ENCODE measurements at regions not wholly inside any gene's neighbourhood (a gene's known extent, or its start where the extent isn't known, plus 50 kb on each side); places are given as distances from the start of the nearest gene placed in this dataset.
"Not testable (repeated sequence)": the region's sequence is repeated elsewhere in the genome, so short reads cannot be mapped to it uniquely, and the experiment has no call there.

DNA sequence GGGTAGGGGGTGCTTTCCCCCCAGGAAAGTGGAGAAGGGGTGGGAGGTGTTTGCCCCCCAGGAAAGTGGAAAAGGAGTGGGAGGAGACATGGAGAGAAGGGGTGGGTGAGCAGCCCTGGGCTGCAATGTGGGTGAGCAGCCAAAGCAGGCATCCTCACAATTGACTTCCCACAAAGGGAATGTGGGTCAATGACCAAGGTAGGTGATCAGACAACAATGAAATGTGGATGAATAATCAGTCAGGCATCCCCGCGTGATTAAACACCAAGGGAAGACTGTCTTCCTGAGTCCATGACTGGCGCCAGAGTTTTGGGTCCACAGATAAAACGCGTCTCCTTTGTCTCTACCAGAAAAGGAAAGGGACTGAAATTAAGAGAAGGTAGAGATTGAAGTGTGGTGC is 558.8 kb downstream of the ADGRL2 start:
- not testable (repeated sequence) for DNase-seq (ENCODE audit: low read depth)

- DNase-seq (ENCODE audit: low read depth), result not testable (repeated sequence)
Measured at GRCh38 chr1:82358706-82359105, 558.0 kb downstream of the ADGRL2 start.

DNA sequence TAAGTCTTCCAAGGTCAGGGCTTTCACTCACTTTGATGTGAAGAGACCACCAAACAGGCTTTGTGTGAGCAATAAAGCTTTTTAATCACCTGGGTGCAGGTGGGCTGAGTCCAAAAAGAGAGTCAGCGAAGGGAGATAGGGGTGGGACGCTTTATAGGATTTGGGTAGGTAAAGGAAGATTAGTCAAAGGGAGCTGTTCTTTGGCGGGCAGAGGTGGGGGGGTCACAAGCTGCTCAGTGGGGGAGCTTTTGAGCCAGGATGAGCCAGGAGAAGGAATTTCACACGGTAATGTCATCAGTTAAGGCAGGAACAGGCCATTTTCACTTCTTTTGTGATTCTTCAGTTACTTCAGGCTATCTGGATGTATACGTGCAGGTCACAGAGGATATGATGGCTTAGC is 553.8 kb downstream of the ADGRL2 start:
- DNase-seq (ENCODE audit: low read depth), result not testable (repeated sequence)

DNA sequence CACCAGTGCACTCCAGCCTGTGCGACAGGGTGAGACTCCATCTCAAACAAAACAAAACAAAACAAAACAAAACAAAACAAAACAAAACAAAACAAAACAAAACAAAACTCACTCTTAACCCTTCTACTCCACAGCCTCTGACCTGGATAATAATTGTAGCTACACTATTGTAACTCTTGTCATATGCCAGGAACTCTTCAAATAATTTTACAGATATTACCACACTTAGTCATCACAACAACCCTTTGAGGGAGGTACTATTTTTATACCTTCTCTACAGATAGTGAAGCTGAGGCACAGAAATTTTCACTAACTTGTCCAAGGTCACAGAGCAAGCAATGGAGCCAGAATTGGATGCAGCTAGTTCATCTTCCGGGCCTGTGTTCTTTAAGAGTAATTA is 547.8 kb downstream of the ADGRL2 start:
- DNase-seq (ENCODE audit: low read depth), result no peak

DNA sequence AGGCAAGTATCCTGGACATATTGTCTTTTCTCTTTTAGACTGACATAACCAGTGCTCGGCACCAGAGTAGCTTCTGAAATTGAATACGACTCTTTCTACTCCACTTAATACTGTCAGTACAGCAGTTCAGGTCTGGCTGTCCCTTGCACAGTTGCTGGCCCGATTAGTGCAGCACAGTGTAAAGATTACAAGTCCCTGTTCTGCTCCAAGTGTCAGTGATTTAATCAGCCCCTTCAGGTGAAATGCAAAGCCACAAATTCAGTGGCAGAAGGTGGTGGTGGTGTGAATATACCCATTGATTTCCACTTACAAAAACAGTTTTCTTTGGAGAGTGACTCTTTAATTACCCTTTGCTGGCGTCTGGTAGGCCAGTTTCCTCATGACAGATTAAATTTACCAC is 545.4 kb downstream of the ADGRL2 start:
- DNase-seq (ENCODE audit: low read depth), result no peak

GRCh38 chr1:82343381-82343780 is 542.6 kb downstream of the ADGRL2 start:
- DNase-seq (ENCODE audit: low read depth), result no peak

DNA sequence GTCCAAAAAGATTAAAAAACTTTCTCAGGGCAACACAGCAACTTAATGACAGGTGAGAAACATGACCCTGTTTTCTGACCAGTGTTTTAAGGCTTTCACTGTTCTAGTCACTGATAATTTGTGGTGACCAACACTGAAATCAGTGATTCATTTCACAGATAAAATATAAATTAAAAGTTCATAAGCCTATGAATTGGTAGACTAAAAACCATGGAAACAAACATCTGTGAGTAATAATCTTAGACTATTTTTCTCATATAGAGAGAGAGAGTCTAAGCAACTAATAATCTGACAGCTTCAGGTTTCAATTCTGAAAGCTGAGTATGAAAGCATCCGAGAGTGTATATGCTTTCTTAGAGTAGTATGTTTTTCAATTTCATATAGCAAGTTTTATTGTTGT is 536.9 kb downstream of the ADGRL2 start:
- no peak for DNase-seq (ENCODE audit: low read depth)

GRCh38 chr1:82330330-82330729 is 529.6 kb downstream of the ADGRL2 start:
- DNase-seq (ENCODE audit: low read depth), result no peak

- DNase-seq (ENCODE audit: low read depth), result no peak
Measured at GRCh38 chr1:82329226-82329625, 528.5 kb downstream of the ADGRL2 start.

GRCh38 chr1:82323144-82323841 is 522.6 kb downstream of the ADGRL2 start:
- no peak for DNase-seq (ENCODE audit: low read depth)

GRCh38 chr1:82321794-82322193 is 521.1 kb downstream of the ADGRL2 start:
- DNase-seq (ENCODE audit: low read depth), result no peak

DNA sequence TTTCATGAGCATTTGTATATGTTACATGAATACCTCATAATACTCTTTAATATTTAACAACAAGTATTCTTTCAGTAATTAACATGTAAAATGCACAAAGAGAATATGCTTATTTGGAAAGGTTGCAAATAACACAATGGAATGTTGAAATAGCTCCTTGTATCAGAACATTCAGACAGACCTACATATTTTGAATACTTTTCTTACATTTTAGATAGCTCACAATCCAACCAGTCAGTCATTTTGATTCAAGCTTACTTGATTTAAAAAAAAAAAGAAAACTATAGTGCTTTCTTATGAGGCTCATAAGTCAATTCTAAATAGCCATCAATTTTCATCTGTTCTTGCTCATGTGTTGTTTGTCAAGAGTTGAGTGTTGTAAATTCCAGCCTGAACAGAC is 518.8 kb downstream of the ADGRL2 start:
- DNase-seq (ENCODE audit: low read depth), result no peak

DNA sequence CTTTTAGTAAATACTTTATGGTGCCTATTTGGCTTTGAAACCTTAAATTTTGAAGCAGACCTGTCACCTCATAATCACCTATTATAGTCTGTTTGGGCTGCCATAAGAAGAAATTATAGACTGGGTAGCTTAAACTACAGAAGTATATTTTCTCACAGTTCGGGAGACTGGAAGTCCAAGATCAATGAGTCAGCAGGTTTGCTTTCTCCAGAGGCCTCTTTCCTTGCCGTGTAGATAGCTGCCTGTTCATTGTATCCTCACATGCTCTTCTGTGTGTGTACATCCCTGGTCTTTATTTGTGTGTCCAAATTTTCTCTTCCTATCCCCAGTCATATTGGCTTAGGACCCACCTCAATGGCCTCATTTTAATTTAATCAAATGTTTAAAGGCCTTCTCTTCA is 518.2 kb downstream of the ADGRL2 start:
- DNase-seq (ENCODE audit: low read depth), result no peak

GRCh38 chr1:82318265-82318664 is 517.5 kb downstream of the ADGRL2 start:
- no peak for DNase-seq (ENCODE audit: low read depth)

DNA sequence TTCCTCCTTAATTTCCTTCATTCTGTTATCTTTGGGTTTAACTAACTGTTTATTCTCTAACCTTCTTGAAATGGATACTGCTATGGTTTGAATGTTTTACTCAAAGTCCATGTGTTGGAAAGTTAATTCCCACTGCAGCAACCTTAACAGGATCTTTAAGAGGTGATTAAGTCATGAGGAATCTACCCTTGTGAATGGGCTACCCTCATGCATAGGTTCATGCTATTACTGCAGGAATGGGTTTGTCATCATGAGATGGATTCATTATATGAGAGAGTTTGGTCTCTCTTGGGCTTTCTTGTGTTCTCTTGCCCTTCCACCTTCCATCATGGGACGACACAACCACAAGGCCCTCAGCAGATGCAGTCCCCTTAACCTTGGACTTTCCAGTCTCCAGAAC is 516.9 kb downstream of the ADGRL2 start:
- no peak for DNase-seq (ENCODE audit: low read depth)

DNA sequence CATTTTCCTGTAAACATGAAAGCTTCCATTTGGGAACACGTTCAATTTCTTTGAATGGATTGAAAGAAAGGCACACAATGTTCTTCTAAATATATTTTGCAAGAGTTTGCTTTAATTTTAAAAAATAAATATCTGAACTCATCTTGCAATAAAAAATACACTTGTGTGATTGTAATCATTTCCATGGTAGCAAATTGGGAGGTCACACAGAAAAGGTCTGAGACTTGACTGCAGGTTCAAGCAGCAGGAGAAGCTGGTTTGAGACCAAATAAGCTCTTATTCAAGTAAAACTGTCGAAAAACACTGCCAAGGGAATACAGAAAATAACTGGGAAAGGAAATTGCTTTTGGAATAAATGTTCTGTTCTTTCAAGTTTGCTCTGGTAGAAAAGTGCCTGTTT is 498.9 kb downstream of the ADGRL2 start:
- DNase-seq (ENCODE audit: low read depth), result no peak

GRCh38 chr1:82299056-82299455 is 498.3 kb downstream of the ADGRL2 start:
- DNase-seq (ENCODE audit: low read depth), result no peak

DNA sequence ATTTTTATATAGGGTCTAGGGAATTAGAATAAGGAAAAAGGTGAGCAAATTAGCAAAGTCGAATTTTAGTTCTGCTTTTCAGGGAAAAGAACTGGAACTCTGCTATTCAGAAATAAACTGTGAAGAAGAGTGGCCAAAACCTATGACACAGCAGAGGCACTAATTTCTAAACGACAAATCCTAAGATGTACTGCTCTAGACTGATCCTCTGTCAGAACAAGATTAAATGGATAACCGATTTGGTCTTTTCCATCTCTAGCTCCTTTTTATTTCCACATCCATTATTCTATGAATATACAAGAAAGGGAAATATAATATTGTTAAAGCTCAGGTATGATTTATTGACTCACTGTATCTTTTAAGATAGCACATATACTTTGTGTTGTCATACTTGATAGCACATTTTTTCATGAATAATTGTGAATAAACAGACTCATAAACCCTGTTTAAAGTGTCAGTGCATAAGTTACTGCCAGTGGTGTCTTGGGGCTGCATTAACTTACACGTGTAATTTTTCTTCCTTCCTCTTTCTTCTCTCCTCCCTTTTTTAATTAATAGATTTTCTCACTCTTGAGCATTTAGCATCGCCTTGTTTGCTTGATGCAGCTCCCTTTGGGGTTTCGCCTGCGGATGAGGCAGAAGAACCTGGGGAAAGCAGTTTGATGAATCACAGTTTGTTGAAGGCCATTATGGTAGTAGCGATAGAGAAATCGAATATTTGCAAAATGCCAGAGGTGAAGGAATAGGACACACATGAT is 496.6 kb downstream of the ADGRL2 start:
- no peak for DNase-seq (ENCODE audit: low read depth)

GRCh38 chr1:82287556-82287955 is 486.8 kb downstream of the ADGRL2 start:
- DNase-seq (ENCODE audit: low read depth), result no peak

DNA sequence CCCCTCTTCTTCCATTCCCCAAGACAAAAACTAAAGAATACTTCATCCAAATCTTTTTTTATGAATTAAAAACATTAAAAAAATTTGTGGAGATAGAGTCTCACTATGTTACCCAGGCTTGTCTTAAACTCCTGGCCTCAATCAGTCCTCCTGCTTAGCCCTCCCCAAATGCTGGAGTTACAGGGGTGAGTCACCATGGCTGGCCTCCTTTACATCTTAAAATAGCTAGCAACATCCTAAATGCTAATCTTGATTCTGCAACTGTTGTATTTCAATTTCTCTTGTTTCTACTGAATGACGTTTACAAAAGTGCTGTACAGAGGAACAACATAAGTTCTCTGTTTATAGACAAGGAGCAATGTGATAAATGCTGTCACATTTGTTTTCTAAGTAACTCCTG is 483.5 kb downstream of the ADGRL2 start:
- DNase-seq (ENCODE audit: low read depth), result no peak

DNA sequence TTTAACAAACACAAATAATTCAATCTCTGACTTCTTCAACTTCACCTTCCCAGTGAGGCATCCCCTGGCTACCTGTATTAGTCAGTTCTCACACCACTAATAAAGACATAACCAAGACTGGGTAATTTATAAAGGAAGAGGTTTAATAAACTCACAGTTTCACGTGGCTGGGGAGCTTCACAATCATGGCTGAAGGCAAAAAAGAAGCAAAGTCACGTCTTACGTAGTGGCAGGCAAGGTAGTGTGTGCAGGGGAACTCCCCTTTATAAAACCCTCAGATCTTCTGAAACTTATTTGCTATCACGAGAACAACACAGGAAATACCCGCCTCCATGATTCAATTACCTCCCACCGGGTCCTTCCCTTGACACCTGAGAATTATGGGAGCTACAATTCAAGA is 478.5 kb downstream of the ADGRL2 start:
- no peak for DNase-seq (ENCODE audit: low read depth)

DNA sequence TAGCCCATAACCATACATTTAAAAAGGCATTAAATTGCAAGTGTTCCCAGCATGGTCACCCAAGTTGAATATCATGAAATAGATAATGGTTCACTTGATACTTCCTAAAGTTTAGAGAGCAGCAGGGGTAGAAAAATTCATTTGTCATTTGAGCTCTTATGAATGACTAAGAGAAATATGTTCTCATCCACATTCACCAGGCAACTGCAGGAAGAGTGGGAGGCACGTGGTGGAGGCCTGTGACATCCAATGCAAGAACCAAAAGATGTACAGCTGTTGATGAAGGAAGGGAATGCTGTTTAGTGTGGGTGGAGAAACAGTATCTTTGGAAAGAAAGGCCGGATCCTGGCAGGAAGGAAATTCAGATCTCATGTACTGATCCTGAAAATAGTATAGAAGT is 473.1 kb downstream of the ADGRL2 start:
- DNase-seq (ENCODE audit: low read depth), result no peak

DNA sequence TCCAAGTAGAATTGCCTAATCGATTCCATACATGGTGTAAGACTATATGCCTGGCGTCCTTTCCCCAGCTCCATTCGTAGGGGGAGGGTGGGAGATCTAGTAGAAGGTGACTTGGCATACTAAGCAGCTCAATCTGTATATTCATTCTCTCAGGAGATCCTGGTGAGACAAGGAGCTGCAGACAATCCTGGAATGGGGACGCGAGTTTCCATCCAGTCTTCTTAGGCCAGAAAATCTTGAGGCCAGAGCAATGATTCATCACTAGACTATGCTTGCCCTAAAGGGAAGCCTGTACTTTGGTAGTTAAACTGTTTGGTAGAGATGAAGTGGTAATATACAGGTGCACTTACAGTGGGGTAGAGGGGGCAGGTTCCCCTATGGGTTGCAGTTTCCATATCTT is 468.7 kb downstream of the ADGRL2 start:
- DNase-seq (ENCODE audit: low read depth), result no peak

DNA sequence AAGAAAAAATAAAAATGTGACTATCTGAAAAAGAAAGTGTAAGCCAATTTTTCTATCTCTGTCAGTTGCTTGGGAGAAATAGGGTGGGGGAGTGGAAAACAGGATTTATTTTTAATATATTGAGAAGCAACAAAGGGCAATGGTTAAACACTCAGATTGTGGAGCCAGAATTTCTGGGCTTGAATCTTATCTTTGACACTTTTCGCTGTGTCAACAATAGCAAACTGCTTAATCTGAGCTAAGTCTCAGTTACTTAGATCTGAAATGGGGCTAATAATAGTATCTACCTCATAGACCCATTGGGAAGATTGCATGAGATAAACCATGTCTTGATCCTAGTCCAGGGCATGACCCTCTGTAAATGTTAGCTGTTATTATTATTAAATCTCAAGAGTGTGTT is 468.1 kb downstream of the ADGRL2 start:
- DNase-seq (ENCODE audit: low read depth), result no peak

Data from HS-27A (cell line).